NCI-H510A treated with DMSO at 0.1 percent for 48 hours (cell line): ENCODE measurements at regions not wholly inside any gene's neighbourhood (a gene's known extent, or its start where the extent isn't known, plus 50 kb on each side); places are given as distances from the start of the nearest gene placed in this dataset.
"Not testable (repeated sequence)": the region's sequence is repeated elsewhere in the genome, so short reads cannot be mapped to it uniquely, and the experiment has no call there.

Experiments
- DNase-seq: peaks from one replicate; lab custom pipeline; 2025; lab: John Stamatoyannopoulos, UW

DNA sequence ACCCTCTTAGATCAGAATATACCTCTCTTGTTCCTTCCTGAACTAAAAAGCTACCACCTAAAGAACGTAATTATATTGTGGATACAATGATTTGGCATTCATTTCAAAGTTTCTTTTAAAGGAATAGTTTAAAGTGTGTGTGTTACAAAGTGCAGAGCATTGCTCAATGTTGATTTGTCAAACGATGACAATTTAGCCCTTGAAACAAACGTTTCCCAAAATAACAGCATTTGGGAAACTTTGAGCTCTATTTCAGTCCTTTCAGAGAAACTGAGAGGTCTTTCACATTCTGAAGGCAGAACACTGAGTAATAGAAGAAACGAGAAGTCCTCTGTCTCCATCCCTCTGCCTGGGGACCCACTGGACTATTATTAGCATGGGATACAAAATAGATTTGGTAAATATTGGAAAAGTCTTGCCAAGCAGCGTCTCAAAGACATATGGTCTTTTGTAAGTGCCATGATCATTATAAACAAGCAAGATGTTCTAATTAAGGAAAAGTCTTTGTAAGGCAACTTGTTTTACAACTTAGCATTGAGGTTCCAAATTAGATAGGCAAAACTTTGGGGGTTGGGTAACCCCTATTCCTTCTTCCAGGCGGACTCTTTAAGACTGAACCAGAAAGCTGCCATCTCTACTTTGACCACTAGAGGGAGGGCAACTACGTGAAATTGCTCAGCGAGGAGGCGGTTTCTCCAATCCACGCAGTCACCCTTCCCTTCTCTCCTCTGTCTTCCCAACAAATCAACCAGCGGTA lies 208.8 kb downstream of the RNF144B start:
- DNase-seq = peak; percentile 71

DNA sequence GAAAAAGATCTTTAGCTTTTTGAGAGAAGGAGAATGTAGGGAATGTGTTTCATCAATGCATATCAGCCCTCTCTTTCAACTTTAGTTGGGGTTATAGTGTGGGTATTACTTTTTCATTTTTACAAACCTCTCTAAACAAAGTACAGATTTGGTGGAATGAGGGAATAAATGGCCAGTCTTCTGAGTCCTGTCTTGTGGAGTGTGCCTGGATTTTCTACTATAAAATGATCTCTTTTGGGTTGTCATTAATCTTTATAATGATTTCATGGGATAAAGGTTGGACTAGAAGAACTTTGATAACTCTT lies 209.3 kb downstream of the RNF144B start:
- DNase-seq = no peak

DNA sequence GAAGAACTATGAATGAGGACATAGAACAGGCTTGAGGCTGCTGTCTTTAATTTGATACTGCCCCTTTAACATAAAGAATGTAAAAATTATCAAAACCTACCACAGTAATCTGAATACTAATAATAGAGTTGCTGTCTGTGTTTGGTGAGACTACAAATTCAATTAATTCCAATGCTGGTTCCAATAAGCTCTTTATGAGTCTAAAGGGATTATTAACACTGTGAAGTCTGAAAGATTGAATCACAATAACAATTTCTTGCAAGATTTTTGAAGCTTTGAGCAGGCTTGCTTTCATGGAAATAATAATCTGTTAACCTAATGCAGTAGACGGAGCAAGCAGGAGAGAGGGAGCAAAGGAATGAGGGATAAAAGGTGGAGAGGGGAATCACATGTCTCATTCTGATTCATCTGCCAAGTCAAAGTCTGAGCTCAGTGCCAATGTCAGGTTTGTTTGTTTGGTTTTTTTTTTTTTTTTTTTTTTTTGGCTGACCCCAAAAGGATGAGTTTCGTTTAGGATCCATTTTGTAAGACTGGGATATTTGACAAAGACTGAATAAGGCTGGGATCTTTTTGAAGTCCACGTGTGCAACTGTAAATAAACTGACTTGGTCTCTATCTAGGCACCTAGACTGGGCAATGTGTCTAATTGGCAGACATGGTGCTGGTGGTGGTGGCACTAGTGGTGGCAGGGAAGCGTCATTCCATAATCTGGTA lies 211.6 kb downstream of the RNF144B start:
- no peak for DNase-seq

DNA sequence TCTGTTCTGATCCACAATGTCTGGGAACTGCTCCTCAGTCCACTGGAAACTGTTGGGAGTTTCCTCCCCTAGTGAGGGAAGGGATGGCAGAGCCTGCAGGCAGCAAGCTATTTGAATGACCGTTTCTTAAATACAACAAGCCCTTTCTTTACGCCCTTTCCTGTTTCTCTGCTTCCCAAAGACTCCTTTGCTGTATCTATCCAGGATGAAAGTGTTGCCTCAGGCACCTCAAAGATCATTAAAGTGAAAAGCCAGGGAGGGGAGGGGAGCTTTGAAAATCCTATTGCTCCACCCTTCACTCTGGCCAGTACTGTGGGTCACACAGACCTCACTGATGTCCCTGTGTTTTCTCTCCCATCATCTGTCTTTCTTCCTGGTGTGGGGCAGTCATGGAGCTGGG lies 213.1 kb downstream of the RNF144B start:
- DNase-seq = no peak

DNA sequence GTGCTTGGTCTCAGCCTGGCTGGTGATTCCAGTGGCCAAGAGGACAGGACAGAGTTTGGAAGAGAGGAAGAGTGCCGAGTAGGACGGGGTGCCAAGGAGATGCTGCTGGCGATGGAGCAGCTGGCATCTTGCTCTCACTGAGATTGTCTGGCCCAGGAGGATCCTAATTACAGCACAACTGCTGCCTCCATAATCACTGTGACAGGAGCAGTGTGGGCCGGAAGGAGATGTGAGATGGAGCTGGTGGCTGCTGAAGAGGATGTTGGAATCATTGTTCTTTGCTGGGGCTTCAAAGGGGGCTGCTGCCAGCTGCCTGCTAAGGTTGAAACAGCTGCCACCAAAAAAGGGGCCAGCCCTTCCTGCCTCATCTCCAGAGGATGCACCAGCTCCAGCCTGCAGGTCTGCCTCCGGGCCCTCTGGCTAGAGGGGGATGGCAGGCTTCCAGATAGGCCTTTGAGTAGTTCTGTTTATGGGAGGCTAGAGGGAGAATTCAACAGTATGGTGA lies 214.4 kb downstream of the RNF144B start:
- DNase-seq = no peak

DNA sequence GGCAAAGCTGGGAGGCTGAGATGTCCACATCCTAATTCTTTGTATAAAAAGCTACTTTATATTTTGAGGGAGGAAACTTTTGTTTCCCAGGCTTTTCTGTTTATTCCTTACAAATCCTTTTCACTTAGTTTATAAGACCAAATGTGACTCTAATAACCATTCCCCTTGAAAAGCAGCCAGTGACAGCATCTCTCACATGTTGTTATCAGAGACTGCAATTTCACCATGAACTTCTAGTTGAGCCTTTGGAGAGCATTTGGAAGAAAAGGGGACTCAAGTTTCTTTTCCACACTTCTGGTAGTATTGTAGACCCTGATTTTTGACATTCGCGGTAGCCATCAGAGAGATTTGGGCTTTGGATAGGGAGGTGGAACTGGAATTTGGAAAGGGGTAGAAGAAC lies 215.8 kb downstream of the RNF144B start:
- DNase-seq = no peak

DNA sequence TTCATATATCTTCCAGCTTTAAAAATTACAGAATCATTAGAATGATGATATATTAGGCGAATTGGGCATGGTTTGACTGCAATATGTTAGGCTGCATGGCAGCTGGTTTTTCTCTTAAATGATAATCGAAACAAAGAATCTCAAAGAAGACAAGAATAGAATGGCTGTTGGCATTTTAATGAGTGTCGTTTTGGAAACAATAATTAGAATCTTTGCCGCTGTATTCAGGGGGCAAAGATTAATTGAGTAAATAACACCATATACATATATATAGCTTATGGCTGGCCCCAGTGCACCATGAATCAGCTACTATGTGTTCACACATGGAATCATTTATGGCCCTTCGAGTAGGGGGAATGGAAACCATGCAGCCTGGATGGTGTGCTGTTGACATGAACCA lies 216.2 kb downstream of the RNF144B start:
- no peak for DNase-seq

DNA sequence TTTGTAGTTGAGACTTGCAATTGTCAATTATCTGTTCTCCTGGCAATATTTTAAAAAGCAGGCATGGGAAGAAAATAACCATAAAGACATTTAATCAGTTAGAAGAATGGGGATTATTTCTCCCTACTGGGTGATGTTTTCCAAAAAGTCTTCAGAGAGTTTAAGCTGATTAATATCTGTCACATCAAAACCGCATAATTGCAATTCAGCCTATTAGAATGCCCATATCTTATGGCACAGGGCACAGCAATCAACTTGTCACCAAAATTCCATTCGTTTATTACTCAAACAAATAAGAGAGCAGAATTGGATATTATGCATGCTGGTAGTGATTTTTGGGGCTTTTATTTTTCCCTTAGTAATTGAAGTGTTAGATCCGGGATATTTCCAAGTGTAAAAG lies 218.7 kb downstream of the RNF144B start:
- no peak for DNase-seq

DNA sequence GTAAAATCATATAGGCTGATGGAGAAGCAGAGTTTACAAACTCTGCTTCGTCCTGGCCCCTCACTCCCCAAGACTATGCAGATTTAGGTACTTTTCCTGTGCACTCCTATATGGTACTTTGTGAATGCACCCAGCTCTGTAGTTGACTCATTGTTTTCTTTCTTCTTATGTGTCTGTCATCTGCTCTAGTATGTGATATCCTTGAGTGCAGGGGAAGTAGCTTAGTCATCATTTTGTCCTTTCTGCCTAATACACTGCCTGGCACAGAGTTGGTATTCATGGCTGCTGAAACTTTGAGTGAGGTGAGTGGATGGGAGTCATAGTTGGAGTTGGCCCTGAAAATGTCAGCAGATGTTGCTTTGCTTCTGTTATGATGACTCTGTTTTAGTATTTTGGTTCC lies 222.6 kb downstream of the RNF144B start:
- no peak for DNase-seq

DNA sequence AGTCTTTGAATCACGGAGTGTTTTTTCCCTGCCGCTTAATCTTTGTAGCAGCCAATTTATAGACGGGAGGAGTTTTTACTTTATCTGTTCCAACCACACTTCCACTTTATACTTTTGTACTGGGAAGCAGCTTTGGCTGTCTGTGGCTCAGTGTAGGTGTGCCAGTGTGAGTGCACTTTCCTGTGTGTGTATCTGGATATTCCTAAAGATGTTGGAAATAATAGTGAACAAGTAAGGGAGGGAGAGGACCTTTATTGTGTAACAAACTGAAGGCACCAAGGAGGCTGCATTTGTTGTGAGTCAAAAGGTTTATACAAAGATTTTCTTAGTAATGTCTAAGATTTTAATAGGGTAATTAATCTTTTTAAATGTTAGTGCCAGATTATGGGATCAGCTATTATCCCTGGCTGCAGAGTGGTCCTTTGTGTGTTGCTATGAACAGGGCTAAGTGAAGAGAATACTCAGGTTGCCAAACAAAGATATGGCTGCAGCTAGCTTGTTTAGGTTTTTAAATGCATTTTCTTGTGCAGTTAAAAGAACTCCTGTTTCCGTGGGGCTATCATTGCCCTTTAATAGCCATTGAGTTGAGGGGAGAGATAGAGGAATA lies 226.3 kb downstream of the RNF144B start:
- no peak for DNase-seq

DNA sequence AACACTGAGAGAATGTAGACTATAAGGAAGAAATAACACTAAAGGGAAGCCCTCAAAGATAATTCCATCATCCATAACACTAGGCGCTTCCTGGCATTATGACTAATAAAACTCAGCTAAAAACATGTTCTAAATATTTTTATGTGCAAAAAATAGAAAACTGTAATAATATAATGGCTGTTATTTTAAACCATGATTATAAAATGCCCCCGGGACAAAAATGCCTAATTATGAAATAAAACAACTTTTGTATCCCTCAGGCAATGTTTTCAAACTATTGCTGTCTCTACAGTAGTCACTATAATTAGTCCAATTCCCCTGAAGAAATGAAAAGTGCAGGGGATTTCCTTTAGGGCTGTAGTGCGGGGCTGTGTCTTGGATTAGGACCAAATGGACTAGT lies 242.4 kb downstream of the RNF144B start:
- no peak for DNase-seq

DNA sequence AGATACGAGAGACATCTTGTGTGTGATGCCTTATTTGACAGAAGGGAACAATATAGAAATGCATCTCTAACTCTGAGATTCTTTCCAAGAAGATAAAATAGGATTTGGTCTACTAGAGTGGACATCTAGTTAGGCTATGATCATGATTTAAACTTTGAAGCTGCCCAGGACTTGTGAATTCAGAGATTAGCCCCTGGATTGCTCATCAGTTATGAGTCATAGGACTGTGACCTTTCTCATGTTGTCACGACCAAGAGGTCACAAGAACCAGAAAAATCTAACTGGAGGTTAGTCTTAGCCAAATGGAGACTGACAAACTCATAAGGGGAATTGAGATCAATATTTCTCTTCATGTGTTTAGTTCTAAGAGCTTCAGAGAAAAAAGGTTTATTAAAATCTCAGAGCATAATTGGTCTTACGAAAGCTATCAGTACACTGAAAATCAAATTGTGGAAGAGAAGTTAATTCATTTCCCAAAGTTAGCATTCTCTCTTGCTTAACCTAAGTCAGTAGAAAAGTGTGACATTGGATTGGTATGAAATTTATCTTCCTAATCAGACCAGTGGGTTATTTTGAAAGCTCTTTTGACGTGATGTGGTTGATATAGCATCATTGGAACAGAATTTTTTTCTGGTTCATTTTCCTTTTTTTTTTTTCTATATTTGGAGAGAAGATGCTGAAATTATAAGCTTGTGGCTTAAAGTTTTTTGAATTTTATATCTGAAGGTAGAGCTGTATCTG lies 245.7 kb downstream of the RNF144B start:
- no peak for DNase-seq

DNA sequence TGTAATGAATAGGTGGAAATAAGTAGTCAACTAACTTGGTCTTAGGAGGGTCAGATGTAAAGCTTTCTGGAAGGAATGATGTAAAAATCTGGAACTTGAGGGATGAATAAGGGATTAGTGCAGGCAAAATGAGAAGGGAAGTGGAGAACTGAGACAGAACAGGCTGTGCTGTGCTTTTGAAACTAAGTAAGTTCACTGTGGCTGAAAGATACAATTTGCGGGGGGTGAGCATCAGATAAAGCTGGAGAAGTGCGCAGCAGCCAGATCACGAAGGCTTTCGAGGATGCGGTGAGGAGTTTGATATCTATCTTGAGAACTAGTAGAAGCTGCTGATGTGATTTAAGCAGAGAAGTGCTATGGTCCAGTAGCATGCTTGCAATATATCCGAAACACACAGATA lies 247.8 kb downstream of the RNF144B start:
- no peak for DNase-seq

DNA sequence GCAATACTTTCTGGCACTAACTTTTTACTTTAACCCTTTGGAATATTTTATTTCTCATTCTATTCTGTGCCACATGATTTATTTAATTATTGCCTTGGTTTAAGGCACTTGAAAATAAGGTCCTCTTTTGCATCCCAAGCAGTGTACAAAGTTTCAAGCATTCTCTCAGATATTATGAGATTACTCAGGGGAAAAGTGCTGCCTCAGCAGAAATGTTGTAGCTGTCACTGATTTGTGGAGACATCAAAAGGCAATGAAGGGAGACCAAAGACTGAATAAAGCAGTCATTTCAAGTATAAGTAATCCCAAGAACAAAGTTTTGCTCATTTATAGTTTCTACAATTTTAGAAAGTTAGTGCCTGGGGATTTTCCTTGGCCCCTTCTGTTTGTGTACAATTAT lies 253.0 kb downstream of the RNF144B start:
- no peak for DNase-seq

DNA sequence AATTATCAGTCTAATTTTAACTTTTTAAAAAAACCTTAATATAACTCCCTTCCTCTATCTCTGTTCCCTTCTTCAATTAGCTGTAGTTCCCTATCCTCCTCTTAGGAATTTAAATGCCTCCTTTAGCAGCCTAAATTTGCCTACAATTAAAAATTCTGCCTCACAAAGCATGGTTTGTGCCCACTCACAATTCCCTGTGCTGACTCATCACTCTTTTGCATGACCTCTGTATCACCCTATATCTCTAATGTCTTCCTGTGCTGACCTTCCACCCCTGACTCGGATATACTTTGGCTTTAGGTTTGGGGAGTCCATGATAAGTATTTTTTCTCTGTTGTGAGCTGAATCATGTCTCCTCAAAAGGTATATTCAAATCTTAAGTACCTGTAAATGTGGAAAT lies 253.6 kb downstream of the RNF144B start:
- DNase-seq = no peak

DNA sequence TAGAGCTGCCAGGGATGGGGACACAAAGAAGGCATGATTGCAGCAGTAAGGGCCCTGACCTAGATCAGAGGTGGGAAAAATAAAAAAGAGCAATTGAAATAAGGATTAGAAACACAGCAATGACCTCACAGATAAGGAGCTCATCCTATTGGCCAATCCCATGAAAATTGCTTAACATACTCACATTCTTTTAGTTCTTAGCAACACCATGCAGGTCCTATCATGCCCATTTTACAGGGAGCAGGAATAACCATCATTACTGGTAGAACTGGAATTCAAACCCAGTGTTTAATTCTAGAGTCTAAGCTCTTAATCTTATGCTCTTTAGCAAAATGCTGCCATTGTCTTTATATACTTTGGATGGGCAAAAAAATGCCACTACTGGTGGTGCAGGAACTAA lies 267.7 kb downstream of the RNF144B start:
- DNase-seq = no peak

DNA sequence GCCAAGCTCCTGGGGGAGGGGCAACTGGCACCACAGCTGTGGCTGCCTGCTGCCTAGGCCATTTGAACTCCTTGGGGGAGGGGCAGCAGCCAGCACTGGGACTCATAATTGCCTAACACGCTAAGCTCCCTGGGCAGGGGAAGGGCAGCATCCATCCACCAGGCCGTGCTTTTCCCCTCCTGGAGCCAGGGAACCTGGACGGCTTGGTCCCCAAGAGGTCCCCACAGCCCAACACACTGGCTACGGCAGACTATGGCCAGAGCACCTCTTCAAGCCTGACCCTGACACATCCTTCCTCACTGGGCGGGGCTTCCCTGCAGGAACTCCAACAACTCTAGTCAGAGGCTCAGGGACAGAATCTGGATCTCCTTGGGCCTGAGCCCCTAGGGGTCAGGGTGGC lies 269.4 kb downstream of the RNF144B start:
- no peak for DNase-seq

DNA sequence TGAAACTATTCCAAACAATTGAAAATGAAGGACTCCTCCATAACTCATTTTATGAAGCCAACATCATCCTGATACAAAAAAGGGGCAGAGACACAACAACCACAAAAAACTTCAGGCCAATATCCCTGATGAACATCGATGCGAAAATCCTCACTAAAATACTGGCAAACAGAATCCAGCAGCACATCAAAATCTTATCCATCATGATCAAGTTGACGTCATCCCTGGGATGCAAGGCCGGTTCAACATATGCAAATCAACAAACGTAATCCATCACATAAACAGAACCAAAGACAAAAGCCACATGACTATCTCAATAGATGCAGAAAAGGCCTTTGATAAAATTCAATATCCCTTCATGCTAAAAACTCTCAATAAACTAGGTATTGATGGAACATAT lies 272.8 kb downstream of the RNF144B start:
- DNase-seq = not testable (repeated sequence)

DNA sequence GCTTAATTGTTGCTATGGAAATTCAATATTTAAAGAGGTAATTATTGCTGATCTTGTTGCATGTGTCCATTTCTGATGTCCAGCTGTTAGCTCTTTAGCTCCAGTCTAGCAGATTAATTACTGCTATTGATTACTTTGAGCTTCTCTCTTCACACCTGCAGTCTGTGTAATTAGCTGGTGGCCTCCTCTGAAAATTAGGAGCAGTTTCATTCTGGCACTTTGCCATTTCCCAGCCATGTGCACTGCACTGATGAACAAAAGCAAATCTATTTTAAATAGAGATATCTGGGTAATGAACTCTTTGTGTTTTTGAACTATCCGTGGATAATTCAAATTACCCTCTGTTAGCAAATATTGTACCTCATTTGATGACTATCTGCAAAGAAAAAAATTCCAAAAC lies 275.9 kb downstream of the RNF144B start:
- DNase-seq = no peak

DNA sequence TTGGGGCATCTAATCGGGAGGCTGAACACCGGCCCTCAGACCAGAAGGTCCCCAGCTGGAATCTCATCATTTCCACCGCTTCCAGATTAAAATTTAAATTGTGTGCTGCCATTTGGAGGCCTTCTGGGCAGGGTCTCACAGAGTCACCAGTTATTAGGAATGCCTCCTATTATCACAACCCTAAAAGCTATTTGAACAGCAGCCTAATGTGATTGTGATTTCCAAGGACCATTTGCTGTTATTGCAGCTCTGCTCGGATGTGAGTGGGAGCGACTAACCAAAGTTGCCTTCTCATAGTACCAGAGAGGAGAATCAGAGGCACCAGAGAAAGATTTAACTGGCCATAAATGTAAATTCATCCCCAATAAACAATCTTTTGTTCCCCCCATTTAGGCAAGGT lies 277.3 kb downstream of the RNF144B start:
- DNase-seq = no peak

DNA sequence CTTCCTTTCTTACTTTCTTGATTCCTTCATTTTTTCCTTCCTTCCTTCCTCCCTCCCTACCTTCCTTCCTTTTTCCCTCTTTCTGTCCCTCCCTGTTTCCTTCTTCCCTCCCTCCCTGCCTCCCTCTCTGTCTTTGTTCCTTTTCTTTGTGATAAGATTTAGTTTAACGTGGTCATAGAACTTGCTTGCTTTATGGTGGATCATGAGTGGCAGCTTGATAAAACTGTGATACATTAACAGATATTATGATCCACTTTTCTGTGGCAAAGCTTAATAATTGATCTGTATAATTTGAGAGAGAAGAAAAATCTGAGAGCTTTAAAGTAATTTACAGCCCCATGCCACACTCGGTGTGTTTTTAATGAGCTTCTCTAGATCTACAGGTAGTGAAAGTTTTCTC lies 280.5 kb downstream of the RNF144B start:
- no peak for DNase-seq

DNA sequence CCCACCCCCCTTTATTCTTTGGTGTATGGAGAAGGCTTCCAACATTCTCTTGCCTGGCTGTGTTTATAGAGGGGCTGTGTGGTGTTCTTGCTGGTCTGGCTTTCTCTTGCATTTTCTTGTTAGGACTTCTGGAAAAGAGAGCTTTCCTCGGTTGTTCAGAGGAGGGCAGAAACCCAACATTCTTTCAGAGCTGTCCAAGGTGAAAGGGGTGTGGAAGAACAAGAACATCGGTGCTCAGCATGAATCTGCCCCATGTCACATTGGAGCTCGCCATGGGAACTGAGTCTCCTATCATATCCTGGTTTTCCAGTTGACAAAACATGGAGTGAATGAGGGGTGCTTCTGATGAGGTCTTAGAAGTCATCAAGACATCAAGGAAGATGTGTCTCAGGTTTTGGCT lies 281.8 kb downstream of the RNF144B start:
- DNase-seq = no peak

DNA sequence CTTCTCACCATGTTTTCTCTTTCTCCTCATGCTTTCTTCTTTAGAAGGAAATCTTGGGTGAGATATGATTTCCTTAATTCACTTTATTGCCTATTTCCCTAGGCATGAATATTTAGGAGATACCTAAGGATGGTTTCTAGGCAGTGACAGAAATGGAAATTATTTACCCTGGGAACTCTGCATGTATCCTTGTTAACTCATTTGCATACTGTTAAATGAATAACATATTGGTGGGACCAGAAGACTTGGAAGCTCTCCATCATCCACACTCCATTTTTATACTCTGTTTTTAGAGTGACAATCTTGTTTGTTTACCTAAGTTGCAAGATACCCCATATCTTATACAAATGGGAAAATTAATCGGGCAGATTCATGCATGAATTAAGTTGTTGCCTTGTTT lies 285.7 kb downstream of the RNF144B start:
- DNase-seq = no peak
